Endothelial cell of hepatic sinusoid (primary cell): ENCODE measurements at regions not wholly inside any gene's neighbourhood (a gene's known extent, or its start where the extent isn't known, plus 50 kb on each side); places are given as distances from the start of the nearest gene placed in this dataset.

Source experiments
- in situ Hi-C: cut with HindIII; loops from 2 replicates; pipeline ENCODE4 v1.10.0; 2017; ENCODE audit warnings: low sequenced_read_pairs

- in situ Hi-C loops: no loop called here
These were observed 141.9 kb downstream of the SLIT2 start for GRCh38 chr4:20393486-20394100.

GRCh38 chr4:20394512-20394911 is 142.8 kb downstream of the SLIT2 start:
- in situ Hi-C loops: no loop called here

GRCh38 chr4:20395160-20395773 is 143.6 kb downstream of the SLIT2 start:
- in situ Hi-C loops: no loop called here

DNA sequence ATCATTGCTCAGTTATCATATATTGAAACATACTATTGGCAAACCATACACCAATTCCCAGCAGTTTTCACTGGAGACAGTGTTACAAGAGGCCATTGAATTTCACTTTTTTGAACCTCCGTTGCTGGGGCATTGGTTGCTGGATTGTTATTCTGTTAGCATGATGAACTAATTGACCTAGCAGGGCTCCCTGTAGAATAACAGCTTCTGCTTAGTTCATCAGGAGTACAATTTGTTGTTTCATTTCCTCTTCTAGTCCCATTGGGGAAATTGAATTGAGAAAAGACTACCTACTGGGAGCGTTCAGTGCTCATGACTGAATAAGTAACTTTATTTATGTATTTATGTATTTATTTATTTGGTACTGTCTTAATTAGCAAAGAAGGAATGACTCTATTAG is 151.6 kb downstream of the SLIT2 start:
- in situ Hi-C loops: no loop called here

DNA sequence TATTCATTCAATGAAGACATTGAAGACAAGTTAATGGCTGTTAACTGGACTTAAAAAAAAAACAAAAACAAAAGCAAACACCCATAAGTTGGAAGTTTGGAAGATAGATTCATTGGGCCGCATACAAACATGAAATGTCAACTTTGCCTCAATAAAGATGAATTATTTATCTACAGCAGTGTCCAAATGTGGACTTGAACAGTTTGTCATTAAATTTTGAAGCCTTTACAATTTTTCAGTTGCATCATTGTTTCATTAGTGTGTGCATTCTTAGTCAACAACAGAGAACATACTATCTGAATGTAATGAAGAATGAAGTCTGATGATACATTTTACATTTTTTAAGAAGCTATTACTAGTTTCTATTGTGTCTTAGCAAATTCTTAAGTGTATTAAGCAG is 152.1 kb downstream of the SLIT2 start:
- in situ Hi-C loops: no loop called here

DNA sequence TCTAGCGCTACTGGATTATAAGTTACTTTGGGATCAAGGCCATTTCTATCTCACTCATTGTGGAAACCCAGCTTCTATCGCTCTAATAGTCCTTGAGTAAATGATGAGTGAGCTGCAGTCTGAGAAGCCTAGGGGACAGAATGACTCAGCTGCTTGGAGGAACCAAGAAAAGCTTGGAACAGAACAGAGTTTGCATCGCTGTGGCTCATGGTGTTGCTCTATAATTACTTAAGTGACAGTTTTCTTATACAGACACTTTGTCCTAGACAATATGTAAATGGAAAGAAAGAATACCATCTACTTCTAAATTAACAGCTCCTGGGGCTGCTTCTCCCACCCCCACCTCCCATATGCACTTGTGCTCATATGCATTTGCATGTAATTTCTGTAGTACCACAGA is 156.9 kb downstream of the SLIT2 start:
- in situ Hi-C loops: no loop called here

DNA sequence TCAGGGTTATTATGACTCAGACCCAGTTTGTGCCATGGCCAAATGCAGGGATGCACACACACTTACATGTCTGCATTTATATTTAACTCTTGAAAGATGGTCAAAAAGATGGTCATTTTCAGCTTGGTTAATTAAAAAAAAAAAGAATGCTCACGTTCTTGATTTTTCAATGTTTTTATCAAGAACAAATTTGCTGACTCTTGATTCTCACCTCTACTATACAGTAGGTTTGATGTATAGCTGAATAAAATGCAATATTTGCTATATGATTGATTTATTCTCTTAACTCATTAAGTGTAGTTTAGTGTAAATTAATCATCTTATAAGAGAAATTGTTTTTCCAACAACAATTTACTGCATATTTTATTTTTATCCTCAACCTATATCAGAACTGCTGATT is 160.4 kb downstream of the SLIT2 start:
- in situ Hi-C loops: no loop called here

GRCh38 chr4:20416800-20417199 is 165.1 kb downstream of the SLIT2 start:
- in situ Hi-C loops: no loop called here

DNA sequence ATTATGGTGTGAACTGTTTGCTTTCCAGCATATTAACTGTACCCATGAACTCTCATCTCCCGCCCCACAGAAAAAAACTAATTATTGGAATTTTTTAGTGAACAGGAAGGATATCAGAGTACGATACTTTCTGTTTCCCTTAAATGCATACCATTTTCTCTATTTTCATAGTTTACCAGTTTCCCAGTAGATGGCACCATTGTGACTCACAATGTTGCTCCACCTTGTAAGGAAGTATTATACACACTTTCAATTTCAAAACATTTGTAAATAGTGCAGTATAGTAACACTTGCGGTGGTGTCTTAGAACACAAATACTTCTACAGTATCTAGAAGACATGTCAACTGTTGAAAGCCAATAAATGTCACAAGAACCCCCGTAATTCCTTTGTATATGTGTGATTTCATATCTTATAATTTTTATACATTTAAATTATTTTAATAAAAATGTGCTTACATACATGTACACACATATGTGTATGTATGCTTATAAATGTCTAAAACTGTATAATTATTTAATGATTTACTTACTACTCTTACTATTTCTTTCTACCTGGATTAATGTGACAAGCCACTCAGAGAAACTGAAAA is 167.3 kb downstream of the SLIT2 start:
- in situ Hi-C loops: no loop called here

DNA sequence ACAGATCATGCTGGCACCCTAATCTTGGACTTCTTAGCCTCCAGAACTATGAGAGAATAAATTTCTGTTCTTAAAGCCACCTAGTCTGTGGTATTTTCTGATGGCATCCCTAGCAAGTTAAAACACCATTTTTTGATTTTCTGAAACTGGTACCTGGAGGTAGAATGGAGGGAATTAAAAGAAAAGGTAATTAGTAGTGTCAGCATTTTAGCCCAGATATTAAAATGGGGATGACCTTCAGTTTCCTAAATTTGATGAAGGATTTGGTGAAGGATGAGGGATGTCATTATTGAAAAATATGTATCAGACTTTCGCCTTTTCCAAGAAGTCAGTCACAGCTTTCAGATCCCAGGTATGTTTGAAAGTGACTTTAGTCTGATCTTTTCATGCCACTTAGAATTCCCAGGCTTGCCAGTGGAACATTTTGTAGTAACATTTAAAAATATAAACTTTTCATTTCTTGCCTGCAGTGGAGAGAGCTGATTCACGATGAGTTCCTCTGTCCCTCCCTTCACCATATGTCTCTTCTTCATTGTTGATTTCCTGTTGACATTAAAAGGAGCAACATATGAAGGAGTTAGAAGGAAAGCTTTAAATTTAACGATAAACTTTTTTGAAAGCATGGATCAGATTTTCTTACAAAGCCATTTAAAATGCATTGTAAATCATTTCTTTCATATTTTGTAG is 169.4 kb downstream of the SLIT2 start:
- in situ Hi-C loops: loop anchor here (5.0 kb wide), 1 partner anchor 101 kb away; no protein-coding TSS in a partner anchor

DNA sequence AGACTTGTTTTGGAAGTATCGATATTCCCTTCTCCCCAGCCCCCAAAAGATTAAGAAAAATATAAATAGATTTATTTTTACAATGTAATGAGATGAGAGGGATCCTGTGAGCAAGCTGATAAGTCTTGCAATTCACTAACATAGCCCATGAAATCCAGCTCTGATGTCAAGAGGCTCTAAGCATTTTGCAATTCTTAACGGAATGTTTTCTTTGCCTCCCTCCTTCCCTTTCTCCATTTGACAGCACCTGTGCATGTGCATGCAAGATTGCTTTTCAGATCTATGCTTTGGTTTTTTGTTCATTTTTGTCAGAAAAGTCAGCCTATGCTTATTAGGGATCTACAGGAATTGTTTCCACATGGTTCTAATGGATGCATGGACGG is 169.9 kb downstream of the SLIT2 start:
- in situ Hi-C loops: loop anchor here (5.0 kb wide), 1 partner anchor 101 kb away; no protein-coding TSS in a partner anchor

DNA sequence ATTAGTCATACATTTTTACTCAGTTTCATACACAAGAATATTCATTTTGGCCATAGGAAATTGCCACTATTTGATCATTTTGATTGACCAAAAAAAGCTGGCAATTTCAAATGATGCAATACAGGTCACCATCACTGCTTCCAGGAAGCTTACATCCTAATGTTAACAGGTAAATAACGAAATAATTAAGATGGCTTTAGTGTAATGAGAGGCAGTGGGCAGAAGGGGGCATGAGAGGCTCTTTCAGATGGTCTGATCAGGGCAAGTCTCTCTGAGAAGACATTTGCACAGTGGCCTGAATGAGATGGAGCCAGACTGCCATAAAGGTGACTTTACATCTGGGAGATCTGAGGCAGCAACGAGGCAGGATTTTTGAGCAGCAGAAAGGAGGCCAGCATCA is 170.7 kb downstream of the SLIT2 start:
- in situ Hi-C loops: loop anchor here (5.0 kb wide), 1 partner anchor 100 kb away; no protein-coding TSS in a partner anchor

DNA sequence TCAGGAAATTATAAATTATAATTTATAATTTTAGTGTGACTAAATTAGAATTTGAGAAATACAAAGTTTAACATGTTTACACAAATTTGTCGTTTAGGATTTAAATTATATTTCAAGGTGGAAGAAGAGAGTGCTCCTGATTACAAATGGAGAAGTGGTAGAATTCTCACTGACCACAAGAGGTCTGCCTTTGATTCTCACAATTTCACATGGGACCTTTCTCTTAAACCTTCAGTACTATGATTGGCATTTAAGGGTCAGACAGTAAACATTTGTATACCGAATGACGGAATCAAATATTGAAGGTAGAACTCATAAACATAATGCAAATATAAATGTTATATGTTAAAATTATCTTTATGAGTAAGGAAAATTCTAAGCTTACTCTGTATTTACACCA is 171.7 kb downstream of the SLIT2 start:
- in situ Hi-C loops: loop anchor here (5.0 kb wide), 1 partner anchor 99 kb away; no protein-coding TSS in a partner anchor

- in situ Hi-C loops: no loop called here
These were observed 174.3 kb downstream of the SLIT2 start for GRCh38 chr4:20426028-20426427.

DNA sequence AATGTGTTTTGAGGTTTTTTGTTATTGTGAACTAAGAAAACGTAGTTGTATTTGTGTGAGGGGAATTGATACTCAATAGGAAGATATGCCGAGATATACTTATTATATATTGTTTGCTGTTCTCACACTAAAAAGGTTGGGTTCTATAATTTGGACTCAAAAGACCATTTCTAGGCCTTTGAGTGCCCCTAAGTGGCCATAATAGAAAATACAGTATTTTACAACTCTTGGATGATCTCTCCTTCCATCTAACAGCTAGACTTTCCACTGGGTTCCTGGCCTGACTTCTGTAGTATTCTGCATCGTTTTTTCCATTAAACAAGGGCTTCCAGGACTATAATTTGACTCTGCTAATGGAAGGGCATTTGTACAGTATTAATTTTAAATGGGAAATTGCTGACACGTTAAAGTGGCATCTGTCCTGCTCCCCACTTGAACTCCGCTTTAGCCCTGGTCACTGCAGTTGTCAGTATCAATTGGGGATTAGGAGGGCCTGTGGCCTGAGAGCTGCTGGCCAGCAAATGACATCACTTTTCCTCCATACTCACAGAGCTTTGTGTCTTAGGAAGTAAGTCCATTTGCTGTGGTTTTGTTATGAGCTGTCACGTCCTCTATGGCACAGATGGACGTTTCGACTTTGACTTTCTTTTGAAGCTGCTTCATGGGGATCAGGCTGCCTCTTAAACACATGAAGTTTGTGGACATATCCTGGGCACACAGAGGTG is 176.9 kb downstream of the SLIT2 start:
- in situ Hi-C loops: no loop called here

DNA sequence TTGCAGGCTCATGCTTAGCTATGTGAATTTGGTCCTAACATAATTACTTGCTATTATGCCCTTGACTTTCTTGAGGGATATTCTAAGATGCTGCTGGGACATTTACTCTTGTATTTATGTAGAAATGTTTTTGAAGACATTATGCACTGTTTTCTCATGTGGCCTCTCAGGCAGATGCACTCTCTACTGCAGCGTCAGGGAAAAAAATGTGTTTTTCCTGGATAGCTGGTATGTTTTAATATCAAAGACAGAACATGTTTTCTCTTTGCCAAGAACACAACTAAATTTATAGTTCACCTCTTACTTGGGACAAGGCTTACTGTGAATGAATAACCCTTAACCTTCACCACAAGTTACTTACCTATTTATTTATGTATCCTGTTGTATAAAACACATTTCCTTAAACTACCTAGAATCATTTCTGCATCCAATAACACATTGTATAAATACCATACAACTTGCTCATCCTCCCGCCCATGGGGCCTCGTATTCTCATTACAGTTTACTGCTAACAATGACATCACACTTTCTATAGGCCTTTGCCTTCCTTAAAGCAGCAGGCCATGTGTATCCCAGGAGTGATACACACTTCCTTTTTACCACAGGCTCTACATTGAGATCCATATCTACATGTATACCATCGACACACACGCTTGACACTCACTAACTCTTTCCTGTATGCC is 178.7 kb downstream of the SLIT2 start:
- in situ Hi-C loops: no loop called here

GRCh38 chr4:20431543-20431951 is 179.8 kb downstream of the SLIT2 start:
- in situ Hi-C loops: no loop called here

- in situ Hi-C loops: no loop called here
These were observed 180.4 kb downstream of the SLIT2 start for GRCh38 chr4:20432088-20432487.

DNA sequence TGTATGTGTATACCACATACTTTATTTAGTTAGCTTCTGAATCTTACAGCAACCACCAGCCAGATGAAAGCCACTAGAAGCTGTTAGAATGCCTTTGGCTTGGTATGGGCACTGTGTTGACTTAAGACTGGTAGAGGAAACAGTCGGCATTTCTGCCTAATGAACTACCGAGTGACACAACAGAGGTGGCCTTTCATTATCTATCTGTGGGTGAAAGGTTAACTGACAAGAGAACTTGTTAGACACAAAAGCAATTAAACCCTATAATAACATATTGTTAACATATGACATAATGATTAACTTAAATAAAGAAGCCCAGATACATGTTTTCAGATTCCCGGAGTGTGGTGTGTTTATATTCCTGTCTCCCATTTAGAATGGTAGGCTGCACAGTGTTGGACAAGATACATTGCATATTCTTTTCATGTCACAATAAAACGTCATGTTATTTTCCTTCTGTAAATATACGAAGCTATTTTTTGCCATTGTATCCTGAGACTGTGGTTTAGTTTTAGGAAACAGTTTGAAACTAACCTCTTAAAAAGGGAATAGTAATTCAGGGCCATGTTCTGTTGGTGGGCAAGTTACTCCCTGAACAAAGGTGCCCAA is 181.5 kb downstream of the SLIT2 start:
- in situ Hi-C loops: no loop called here

- in situ Hi-C loops: no loop called here
These were observed 188.5 kb downstream of the SLIT2 start for GRCh38 chr4:20440170-20440569.
